ENCODE measurements at regions not wholly inside any gene's neighbourhood (a gene's known extent, or its start where the extent isn't known, plus 50 kb on each side); places are given as distances from the start of the nearest gene placed in this dataset.

GRCh38 chr5:167147879-167148278, 1143.6 kb upstream of the WWC1 start:
- TF ChIP-seq CTCF (IDR thresholded peaks at IDR 0.05) (no peak), POLR2A (IDR thresholded peaks at IDR 0.05) (no peak)
